Keratinocyte (primary cell): ENCODE measurements at regions not wholly inside any gene's neighbourhood (a gene's known extent, or its start where the extent isn't known, plus 50 kb on each side); places are given as distances from the start of the nearest gene placed in this dataset.

Experiments used
- DNase-seq: peaks from one replicate; pipeline ENCODE4 v3.0.0-alpha.2; 2011; ENCODE audit warnings: low read depth, missing footprints, low spot score
- FAIRE-seq: peaks from 2 replicates; lab custom pipeline; 2011; peaks lifted over from hg19 to GRCh38; lab: Jason Lieb, UNC
- H2AFZ ChIP-seq: 2 replicates; pipeline ENCODE4 v1.6.0; 2012; ENCODE audit warnings: low read length, control low read depth, inconsistent platforms; ENCODE audit not compliant: control insufficient read depth
- H3K27ac ChIP-seq: 2 replicates; pipeline ENCODE4 v1.5.1; 2011; ENCODE audit warnings: low read length; ENCODE audit not compliant: control insufficient read depth, insufficient read depth
- H3K27me3 ChIP-seq: 3 replicates; pipeline ENCODE4 v1.6.0; 2011; ENCODE audit warnings: low read length; ENCODE audit not compliant: control insufficient read depth, insufficient read depth; ENCODE audit errors: extremely low read depth
- H3K36me3 ChIP-seq, 2 experiments: 2 replicates in 1 of 2; 3 replicates in 1 of 2; pipeline ENCODE4 v1.5.1; 2011; ENCODE audit warnings: low read length in 2 of 2, mild to moderate bottlenecking in 1 of 2; ENCODE audit not compliant: control insufficient read depth in 2 of 2, insufficient read depth in 2 of 2; ENCODE audit errors: extremely low read depth in 1 of 2
- H3K4me1 ChIP-seq: 3 replicates; pipeline ENCODE4 v1.5.1; 2011; ENCODE audit warnings: low read length; ENCODE audit not compliant: control insufficient read depth, insufficient read depth; ENCODE audit errors: extremely low read depth
- H3K4me2 ChIP-seq: 3 replicates; pipeline ENCODE4 v1.6.0; 2011; ENCODE audit warnings: low read depth, low read length; ENCODE audit not compliant: control insufficient read depth, insufficient read depth; ENCODE audit errors: extremely low read depth
- H3K4me3 ChIP-seq, 3 experiments: fragments of 200-600 bp in 1 of 3; sonication (generic) in 1 of 3; 2 replicates in 2 of 3; 3 replicates in 1 of 3; pipeline ENCODE4 v1.5.1; 2011 to 2016; ENCODE audit warnings: low read length in 3 of 3, mild to moderate bottlenecking in 3 of 3, control low read depth in 2 of 3, inconsistent platforms in 1 of 3, low read depth in 1 of 3, mixed read lengths in 1 of 3, mixed run types in 1 of 3, moderate library complexity in 1 of 3; ENCODE audit not compliant: control insufficient read depth in 2 of 3, insufficient read depth in 2 of 3; ENCODE audit errors: extremely low read depth in 1 of 3
- H3K79me2 ChIP-seq: 2 replicates; pipeline ENCODE4 v1.6.0; 2012; ENCODE audit warnings: low read length; ENCODE audit not compliant: control insufficient read depth, insufficient read depth
- H3K9ac ChIP-seq: 3 replicates; pipeline ENCODE4 v1.6.0; 2011; ENCODE audit warnings: low read length; ENCODE audit not compliant: control insufficient read depth, insufficient read depth; ENCODE audit errors: extremely low read depth
- H3K9me1 ChIP-seq: 3 replicates; pipeline ENCODE4 v1.6.0; 2011; ENCODE audit warnings: low read length; ENCODE audit not compliant: control insufficient read depth, insufficient read depth; ENCODE audit errors: extremely low read depth
- H3K9me3 ChIP-seq: 2 replicates; pipeline ENCODE4 v1.5.1; 2012; ENCODE audit warnings: low read depth, low read length; ENCODE audit not compliant: control insufficient read depth
- H4K20me1 ChIP-seq: 3 replicates; pipeline ENCODE4 v1.6.0; 2011; ENCODE audit warnings: low read length; ENCODE audit not compliant: control insufficient read depth, insufficient read depth; ENCODE audit errors: extremely low read depth
- EZH2 ChIP-seq: IDR thresholded peaks from one replicate; pipeline ENCODE4 v1.6.1; 2012; ENCODE audit warnings: inconsistent platforms, mild to moderate bottlenecking, low read length, moderate library complexity
- dilution Hi-C: fragments of 300-500 bp; cut with MboI; formaldehyde crosslinking; loops from one replicate; pipeline ENCODE4 v1.7.0; 2020; ENCODE audit warnings: low sequenced_read_pairs; ENCODE audit not compliant: extremely low pct_ligation_motif_present
- TF ChIP-seq, protein P1 (sequence below), 3 experiments: IDR thresholded peaks in 1 of 3; conservative IDR thresholded peaks in 1 of 3; optimal IDR thresholded peaks in 1 of 3; 2 replicates in 2 of 3; 3 replicates in 1 of 3; pipeline versions ENCODE3 to v1.5.1; 2011; ENCODE audit warnings: low read length in 3 of 3, mild to moderate bottlenecking in 3 of 3, moderate library complexity in 2 of 3, control low read depth in 1 of 3, inconsistent platforms in 1 of 3; ENCODE audit not compliant: insufficient read depth in 2 of 3; ENCODE audit errors: extremely low read depth in 1 of 3

DNA sequence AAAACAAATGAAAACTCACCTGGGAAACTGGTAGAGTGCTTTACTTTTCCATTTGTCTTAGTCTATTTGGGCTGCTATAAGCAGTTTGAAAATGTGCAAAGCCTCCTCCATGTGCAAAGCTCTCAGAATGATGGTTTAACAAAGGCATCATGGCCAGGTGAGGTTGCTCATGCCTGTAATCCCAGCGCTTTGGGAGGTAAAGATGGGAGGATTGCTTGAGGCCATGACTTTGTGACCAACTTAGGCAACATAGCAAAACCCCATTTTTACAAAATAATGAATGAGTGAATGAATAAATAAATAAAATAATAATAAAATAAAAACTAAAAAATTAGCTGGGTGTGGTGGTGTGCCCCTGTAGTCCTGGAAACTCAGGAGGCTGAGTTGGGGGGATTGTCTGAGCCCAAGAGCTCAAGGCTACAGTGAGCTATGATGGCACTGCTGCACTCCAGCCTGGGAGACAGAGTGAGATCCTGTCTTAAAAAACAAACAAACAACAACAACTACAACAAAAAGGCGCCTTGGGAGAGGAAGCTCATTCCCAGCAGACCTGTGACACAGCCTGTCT lies 71.8 kb downstream of the MYCN start:
- Histone ChIP-seq H2AFZ (no peak overlapping the region), H3K36me3 (no peaks in the 10 kb centered on the region), H3K27me3 (no peaks in the 10 kb centered on the region), H3K9me3 (no peaks in the 10 kb centered on the region), H4K20me1 (no peaks in the 10 kb centered on the region), H3K79me2 (no peaks in the 10 kb centered on the region), H3K4me2 (no peak overlapping the region), H3K4me3 (no peak overlapping the region), H3K9ac (no peak overlapping the region), H3K4me1 (no peaks in the 10 kb centered on the region), H3K9me1 (no peaks in the 10 kb centered on the region), H3K27ac (no peak overlapping the region)
- no peak for TF ChIP-seq EZH2
- TF ChIP-seq, protein P1, sequence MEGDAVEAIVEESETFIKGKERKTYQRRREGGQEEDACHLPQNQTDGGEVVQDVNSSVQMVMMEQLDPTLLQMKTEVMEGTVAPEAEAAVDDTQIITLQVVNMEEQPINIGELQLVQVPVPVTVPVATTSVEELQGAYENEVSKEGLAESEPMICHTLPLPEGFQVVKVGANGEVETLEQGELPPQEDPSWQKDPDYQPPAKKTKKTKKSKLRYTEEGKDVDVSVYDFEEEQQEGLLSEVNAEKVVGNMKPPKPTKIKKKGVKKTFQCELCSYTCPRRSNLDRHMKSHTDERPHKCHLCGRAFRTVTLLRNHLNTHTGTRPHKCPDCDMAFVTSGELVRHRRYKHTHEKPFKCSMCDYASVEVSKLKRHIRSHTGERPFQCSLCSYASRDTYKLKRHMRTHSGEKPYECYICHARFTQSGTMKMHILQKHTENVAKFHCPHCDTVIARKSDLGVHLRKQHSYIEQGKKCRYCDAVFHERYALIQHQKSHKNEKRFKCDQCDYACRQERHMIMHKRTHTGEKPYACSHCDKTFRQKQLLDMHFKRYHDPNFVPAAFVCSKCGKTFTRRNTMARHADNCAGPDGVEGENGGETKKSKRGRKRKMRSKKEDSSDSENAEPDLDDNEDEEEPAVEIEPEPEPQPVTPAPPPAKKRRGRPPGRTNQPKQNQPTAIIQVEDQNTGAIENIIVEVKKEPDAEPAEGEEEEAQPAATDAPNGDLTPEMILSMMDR (optimal IDR thresholded peaks at IDR 0.05 in 1 of 3, IDR thresholded peaks at IDR 0.05 in 1 of 3, conservative IDR thresholded peaks at IDR 0.05 in 1 of 3; ENCODE audit: extremely low read depth in 1 of 3, insufficient read depth in 2 of 3, low read length in 3 of 3), result no peak
- no peak for DNase-seq
- no peak for FAIRE-seq
- dilution Hi-C loops, result no loop called here

DNA sequence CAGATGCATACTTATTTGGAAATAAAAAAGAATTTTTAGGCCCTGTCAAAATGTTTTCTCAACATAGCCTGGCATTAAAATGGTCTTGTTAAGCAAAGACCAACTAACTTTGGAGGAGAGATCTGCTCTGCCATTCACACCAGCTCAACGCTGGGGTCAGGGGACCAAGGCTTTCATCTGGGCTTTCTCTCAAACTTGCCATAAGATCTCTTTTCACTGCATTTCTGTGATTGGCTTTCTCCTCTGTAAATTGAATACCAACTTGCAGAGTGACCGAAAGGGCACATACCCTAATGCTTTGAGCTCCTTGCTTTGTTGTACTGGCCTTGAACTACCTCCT lies 71.2 kb downstream of the MYCN start:
- H3K4me1 ChIP-seq, result no peaks in the 10 kb centered on the region
- H3K27ac ChIP-seq, result no peak overlapping the region
- H3K27me3 ChIP-seq, result no peaks in the 10 kb centered on the region
- no peak for FAIRE-seq
- dilution Hi-C loops, result no loop called here
- no peak overlapping the region for H3K4me3 ChIP-seq
- no peaks in the 10 kb centered on the region for H3K9me1 ChIP-seq
- TF ChIP-seq, protein P1 (optimal IDR thresholded peaks at IDR 0.05 in 1 of 3, IDR thresholded peaks at IDR 0.05 in 1 of 3, conservative IDR thresholded peaks at IDR 0.05 in 1 of 3; ENCODE audit: extremely low read depth in 1 of 3, insufficient read depth in 2 of 3, low read length in 3 of 3), result no peak
- TF ChIP-seq EZH2, result no peak
- H3K79me2 ChIP-seq, result no peaks in the 10 kb centered on the region
- H3K9me3 ChIP-seq, result no peaks in the 10 kb centered on the region
- no peak for DNase-seq
- H3K4me2 ChIP-seq, result no peak overlapping the region
- H4K20me1 ChIP-seq, result no peaks in the 10 kb centered on the region
- no peak overlapping the region for H2AFZ ChIP-seq
- H3K9ac ChIP-seq, result no peak overlapping the region
- H3K36me3 ChIP-seq, result no peaks in the 10 kb centered on the region
